Activated CD8-positive, alpha-beta memory T cell treated with anti-CD3 and anti-CD28 coated beads for 36 hours (primary cell): ENCODE measurements at regions not wholly inside any gene's neighbourhood (a gene's known extent, or its start where the extent isn't known, plus 50 kb on each side); places are given as distances from the start of the nearest gene placed in this dataset.
"Not testable (repeated sequence)": the region's sequence is repeated elsewhere in the genome, so short reads cannot be mapped to it uniquely, and the experiment has no call there.

Experiments used
- CTCF ChIA-PET: fragments of 350-600 bp; sonication (Branson Sonifier 250); formaldehyde crosslinking; loops from one replicate; lab custom pipeline; 2021; ENCODE audit warnings: antibody characterized with exemption; lab: Charles Lee
- POLR2A ChIA-PET: fragments of 350-600 bp; sonication (Branson Sonifier 250); formaldehyde crosslinking; loops from one replicate; lab custom pipeline; 2021; ENCODE audit warnings: antibody characterized with exemption; lab: Charles Lee

GRCh38 chr15:58378241-58379085, 53.3 kb upstream of the LIPC start:
- CTCF ChIA-PET, result no interaction called here
- POLR2A ChIA-PET, result no interaction called here

- CTCF ChIA-PET, POLR2A ChIA-PET: not testable (repeated sequence)
These were observed 52.3 kb upstream of the LIPC start for GRCh38 chr15:58379454-58379853.

GRCh38 chr15:58380280-58380945, 51.4 kb upstream of the LIPC start:
- POLR2A ChIA-PET, result no interaction called here
- CTCF ChIA-PET, result no interaction called here

- ChIA-PET CTCF (no interaction called here), POLR2A (no interaction called here)
These were observed 50.1 kb upstream of the LIPC start for GRCh38 chr15:58381697-58382096.
